HepG2 (cell line): ENCODE measurements at regions not wholly inside any gene's neighbourhood (a gene's known extent, or its start where the extent isn't known, plus 50 kb on each side); places are given as distances from the start of the nearest gene placed in this dataset.

ENCODE experiments used
- ATAC-seq: fragments of 200-7000 bp; cut with Tn5 transposase; 3 replicates; pipeline ENCODE4 v1.9.1; 2020; ENCODE audit warnings: mild to moderate bottlenecking, moderate library complexity
- BruUV-seq: library from RNA; stranded (reverse); fragments of 400-500 nt; replicated peaks from 2 replicates; lab custom pipeline; 2021; lab: Mats Ljungman, UMichigan
- CTCF ChIA-PET: fragments of 300-600 bp; formaldehyde crosslinking; extraction: SDS; loops from one replicate; lab custom pipeline; 2021; ENCODE audit warnings: low total read pairs, inconsistent platforms, low intra/inter-chr PET ratio; lab: Yijun Ruan, JAX
- POLR2A ChIA-PET: fragments of 350-600 bp; sonication (Branson Sonifier 250); formaldehyde crosslinking; loops from one replicate; lab custom pipeline; 2020; ENCODE audit warnings: antibody characterized with exemption, inconsistent platforms; lab: Yijun Ruan, JAX
- DNase-seq: peaks from one replicate; pipeline ENCODE4 v3.0.0-alpha.2; 2015; ENCODE audit warnings: low spot score
- FAIRE-seq: peaks from 3 replicates; lab custom pipeline; 2011; peaks lifted over from hg19 to GRCh38; lab: Jason Lieb, UNC
- H2AFZ ChIP-seq: one replicate; pipeline ENCODE4 v1.6.1; 2011; ENCODE audit warnings: low read length, inconsistent platforms
- H3K27ac ChIP-seq: fragments of 300-600 bp; 3 replicates; pipeline ENCODE4 v1.8.0; 2011; ENCODE audit warnings: mixed run types, mild to moderate bottlenecking, mixed read lengths, low read length, inconsistent platforms; ENCODE audit not compliant: insufficient read depth; ENCODE audit errors: extremely low read length
- H3K27me3 ChIP-seq, 2 experiments: fragments of 200-600 bp in 1 of 2; 2 replicates in 1 of 2; 3 replicates in 1 of 2; pipeline versions ENCODE4 v1.6.0 to v1.8.0; 2011; ENCODE audit warnings: low read length in 2 of 2, mild to moderate bottlenecking in 2 of 2, moderate library complexity in 2 of 2, inconsistent platforms in 1 of 2; ENCODE audit not compliant: insufficient read depth in 2 of 2, control insufficient read depth in 1 of 2
- H3K36me3 ChIP-seq, 2 experiments: fragments of 200-600 bp in 1 of 2; replicated peaks in 1 of 2; 2 replicates in 1 of 2; 3 replicates in 1 of 2; pipeline versions ENCODE4 v1.5.1 to v1.8.0; 2011; ENCODE audit warnings: low read length in 2 of 2, inconsistent platforms in 1 of 2; ENCODE audit not compliant: insufficient read depth in 2 of 2, control insufficient read depth in 1 of 2
- H3K4me1 ChIP-seq: 2 replicates; pipeline ENCODE4 v1.5.1; 2012; ENCODE audit warnings: low read length, inconsistent platforms; ENCODE audit not compliant: insufficient read depth
- H3K4me2 ChIP-seq: 2 replicates; pipeline ENCODE4 v1.6.0; 2011; ENCODE audit warnings: low read depth, low read length, inconsistent platforms
- H3K4me3 ChIP-seq, 3 experiments: fragments of 200-600 bp in 1 of 3; sonication (generic), shearing (Covaris generic) in 1 of 3; replicated peaks in 1 of 3; 2 replicates each; pipeline ENCODE4 v1.5.1; 2011 to 2016; ENCODE audit warnings: low read length in 3 of 3, inconsistent platforms in 2 of 3, low read depth in 2 of 3, mild to moderate bottlenecking in 2 of 3, control low read depth in 1 of 3, mixed read lengths in 1 of 3; ENCODE audit not compliant: insufficient read depth in 1 of 3
- H3K79me2 ChIP-seq: one replicate; pipeline ENCODE4 v1.6.1; 2011; ENCODE audit warnings: low read length, inconsistent platforms; ENCODE audit not compliant: insufficient read depth
- H3K9ac ChIP-seq: 2 replicates; pipeline ENCODE4 v1.6.0; 2011; ENCODE audit warnings: mild to moderate bottlenecking, low read depth, low read length, inconsistent platforms; ENCODE audit not compliant: insufficient read depth
- H3K9me3 ChIP-seq: 2 replicates; pipeline ENCODE4 v1.5.1; 2012; ENCODE audit warnings: mild to moderate bottlenecking, low read length
- H4K20me1 ChIP-seq: 2 replicates; pipeline ENCODE4 v1.6.0; 2011; ENCODE audit warnings: inconsistent platforms, mild to moderate bottlenecking, low read length, moderate library complexity; ENCODE audit not compliant: insufficient read depth
- ASH2L ChIP-seq: fragments of 300-600, 200-600 bp; sonication (generic); IDR thresholded peaks from 2 replicates; pipeline ENCODE4 v1.7.0; 2017; ENCODE audit warnings: low read depth, mild to moderate bottlenecking, moderate library complexity, mixed read lengths, low read length; ENCODE audit not compliant: insufficient read length
- CBX2 ChIP-seq, 2 experiments: fragments of 200-600 bp in 1 of 2; sonication (generic); formaldehyde crosslinking in 1 of 2; IDR thresholded peaks; 2 replicates each; pipeline versions ENCODE4 v1.7.0 to v1.8.1; 2018 to 2022; ENCODE audit warnings: low read depth in 2 of 2, low read length in 1 of 2, mild to moderate bottlenecking in 1 of 2, missing genetic modification reagents in 1 of 2
- ELF1 ChIP-seq: sonication (generic); formaldehyde crosslinking; IDR thresholded peaks from 2 replicates; pipeline ENCODE4 v1.4.0; 2020; ENCODE audit warnings: missing genetic modification reagents
- FOXA1 ChIP-seq, 2 experiments: fragments of 450-650 bp in 1 of 2; sonication (generic) in 1 of 2; formaldehyde crosslinking in 1 of 2; IDR thresholded peaks; 2 replicates each; pipeline versions ENCODE4 v1.4.0 to v1.6.1; 2016 to 2020; ENCODE audit warnings: missing genetic modification reagents in 1 of 2
- HNRNPL ChIP-seq: fragments of 200-400 bp; formaldehyde crosslinking; IDR thresholded peaks from 2 replicates; pipeline ENCODE4 v1.6.1; 2017; ENCODE audit warnings: mild to moderate bottlenecking, low read depth, low read length
- JUNB ChIP-seq: sonication (generic); formaldehyde crosslinking; IDR thresholded peaks from 2 replicates; pipeline ENCODE4 v1.8.0; 2022; ENCODE audit warnings: missing genetic modification reagents, mild to moderate bottlenecking, borderline replicate concordance
- PHF21A ChIP-seq: sonication (generic); formaldehyde crosslinking; IDR thresholded peaks from 2 replicates; pipeline ENCODE4 v1.5.0; 2020; ENCODE audit warnings: mild to moderate bottlenecking, missing genetic modification reagents
- PITX1 ChIP-seq: sonication (generic); formaldehyde crosslinking; IDR thresholded peaks from 2 replicates; pipeline ENCODE4 v1.5.1; 2020; ENCODE audit warnings: mild to moderate bottlenecking, missing genetic modification reagents
- PRMT3 ChIP-seq: sonication (generic); formaldehyde crosslinking; IDR thresholded peaks from 2 replicates; pipeline ENCODE4 v1.8.1; 2022; ENCODE audit warnings: low read depth, mild to moderate bottlenecking, moderate library complexity, missing genetic modification reagents, borderline replicate concordance
- SNAPC2 ChIP-seq: sonication (generic); formaldehyde crosslinking; IDR thresholded peaks from 2 replicates; pipeline ENCODE4 v1.8.1; 2022; ENCODE audit warnings: mild to moderate bottlenecking, missing genetic modification reagents
- ZFP36 ChIP-seq: fragments of 150-350 bp; IDR thresholded peaks from 2 replicates; pipeline ENCODE4 v1.6.1; 2018; ENCODE audit warnings: borderline replicate concordance, low read length, low read depth; ENCODE audit not compliant: partially characterized antibody
- ZNF136 ChIP-seq: sonication (generic); formaldehyde crosslinking; IDR thresholded peaks from 2 replicates; pipeline ENCODE4 v1.8.1; 2022; ENCODE audit warnings: low read depth, mild to moderate bottlenecking, moderate library complexity, missing genetic modification reagents
- ZNF382 ChIP-seq: sonication (generic); formaldehyde crosslinking; IDR thresholded peaks from 2 replicates; pipeline ENCODE4 v1.5.0; 2020; ENCODE audit warnings: missing genetic modification reagents, mild to moderate bottlenecking, borderline replicate concordance
- ZNF484 ChIP-seq: sonication (generic); formaldehyde crosslinking; IDR thresholded peaks from 2 replicates; pipeline ENCODE4 v1.5.1; 2020; ENCODE audit warnings: mild to moderate bottlenecking, low read depth, missing genetic modification reagents, borderline replicate concordance
- ZNF792 ChIP-seq: IDR thresholded peaks from 2 replicates; pipeline ENCODE4 v1.6.1; 2016
- WGBS: methylation state at CpG from one replicate; pipeline ENCODE4 v1.1.6; 2017; ENCODE audit warnings: low lambda C conversion rate; 5-methylcytosine and 5-hydroxymethylcytosine counted together
- in situ Hi-C: cut with HindIII; loops from 2 replicates; pipeline ENCODE4 v1.10.0; 2017; ENCODE audit warnings: low pct_unique_long_range_greater_than_20kb; ENCODE audit not compliant: extremely low pct_ligation_motif_present
- intact Hi-C: fragments of 100-400 bp; cut with micrococcal nuclease; formaldehyde crosslinking; loops from one replicate; pipeline ENCODE4 v1.10.0; 2022; ENCODE audit not compliant: unreplicated experiment
- TF ChIP-seq, protein P1 (sequence below): sonication (generic); formaldehyde crosslinking; IDR thresholded peaks from 2 replicates; pipeline ENCODE4 v1.8.0; 2023; ENCODE audit warnings: mild to moderate bottlenecking, missing genetic modification reagents
- TF ChIP-seq, protein P2 (sequence below): sonication (generic); formaldehyde crosslinking; IDR thresholded peaks from 2 replicates; pipeline ENCODE4 v1.5.1; 2020; ENCODE audit warnings: mild to moderate bottlenecking, missing genetic modification reagents, borderline replicate concordance
- TF ChIP-seq, protein P3 (sequence below): IDR thresholded peaks from 2 replicates; pipeline ENCODE4 v1.6.1; 2012; ENCODE audit warnings: inconsistent platforms
- TF ChIP-seq, protein P4 (sequence below): sonication (generic); formaldehyde crosslinking; IDR thresholded peaks from 2 replicates; pipeline ENCODE4 v1.9.0; 2022; ENCODE audit warnings: missing genetic modification reagents, mild to moderate bottlenecking, borderline replicate concordance

DNA sequence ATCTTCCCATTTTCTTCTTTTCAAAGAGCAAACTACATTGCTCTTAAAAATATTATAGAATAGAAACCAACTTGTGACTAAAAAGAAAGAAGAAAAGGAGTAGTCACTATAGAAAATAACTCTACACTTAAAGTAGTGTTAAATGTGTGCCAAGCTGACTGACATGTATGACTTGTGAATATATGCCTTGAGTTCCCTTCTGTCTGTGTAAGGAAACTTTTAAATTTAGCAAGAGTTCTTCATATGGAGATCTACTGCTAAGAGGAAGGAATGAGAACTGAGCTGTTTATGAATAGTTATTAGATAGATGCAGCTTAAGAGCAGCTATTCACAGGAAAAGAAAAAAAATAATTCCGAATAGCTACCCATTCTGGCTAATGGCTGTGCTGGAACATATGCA, 1221.7 kb upstream of the ZEB2 start (continued):
- TF ChIP-seq ZNF382 (CRISPR knock-in tag), result no peak
- no peak for TF ChIP-seq ZNF792 (CRISPR knock-in tag)
- TF ChIP-seq, protein P1, sequence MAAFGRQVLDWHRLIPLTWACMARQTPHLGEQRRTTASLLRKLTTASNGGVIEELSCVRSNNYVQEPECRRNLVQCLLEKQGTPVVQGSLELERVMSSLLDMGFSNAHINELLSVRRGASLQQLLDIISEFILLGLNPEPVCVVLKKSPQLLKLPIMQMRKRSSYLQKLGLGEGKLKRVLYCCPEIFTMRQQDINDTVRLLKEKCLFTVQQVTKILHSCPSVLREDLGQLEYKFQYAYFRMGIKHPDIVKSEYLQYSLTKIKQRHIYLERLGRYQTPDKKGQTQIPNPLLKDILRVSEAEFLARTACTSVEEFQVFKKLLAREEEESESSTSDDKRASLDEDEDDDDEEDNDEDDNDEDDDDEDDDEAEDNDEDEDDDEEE (CRISPR knock-in tag), result no peak
- TF ChIP-seq SNAPC2 (CRISPR knock-in tag), result no peak
- no peak for TF ChIP-seq ZNF136 (CRISPR knock-in tag)
- no peak for TF ChIP-seq ZNF484 (CRISPR knock-in tag)
- no peak for TF ChIP-seq ASH2L
- TF ChIP-seq ZFP36, result no peak
- TF ChIP-seq CBX2 (IDR thresholded peaks at IDR 0.05; ENCODE audit: low read depth, low read length), result no peak
- no peak for TF ChIP-seq CBX2 (CRISPR knock-in tag; IDR thresholded peaks at IDR 0.05; ENCODE audit: low read depth)

DNA sequence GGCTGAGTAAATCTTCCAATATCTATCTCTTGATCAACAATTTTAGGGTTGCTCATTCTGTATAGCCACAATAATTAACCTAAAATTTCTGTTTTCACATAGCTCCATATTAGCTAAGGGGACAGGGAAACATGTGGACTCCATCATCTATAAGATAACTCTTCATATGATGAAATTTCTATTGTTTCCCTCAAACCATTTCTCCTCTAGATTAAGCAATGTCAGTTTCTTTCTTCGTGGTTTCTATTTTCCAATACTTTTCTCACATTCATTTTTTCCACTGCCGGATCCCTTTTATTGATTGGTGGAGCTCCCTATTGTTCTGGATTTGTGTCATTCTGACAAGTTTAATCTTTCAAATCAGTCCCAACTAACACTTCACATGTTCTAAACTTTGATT, 1221.3 kb upstream of the ZEB2 start:
- in situ Hi-C loops, result no loop called here
- ATAC-seq (no peak), DNase-seq (no peak), FAIRE-seq (no peak)
- Histone ChIP-seq H4K20me1 (no peaks in the 10 kb centered on the region), H3K27ac (no peak overlapping the region), H3K79me2 (no peaks in the 10 kb centered on the region), H3K9me3 (no peaks in the 10 kb centered on the region), H3K9ac (no peak overlapping the region), H2AFZ (no peak overlapping the region), H3K4me3 (no peak overlapping the region), H3K4me2 (no peak overlapping the region), H3K4me1 (no peaks in the 10 kb centered on the region), H3K27me3 (no peaks in the 10 kb centered on the region), H3K36me3 (no peaks in the 10 kb centered on the region)
- CTCF ChIA-PET, result no interaction called here
- intact Hi-C loops, result no loop called here
- 61% methylated on average over 2 of the region's 2 CpGs for WGBS
- POLR2A ChIA-PET, result no interaction called here
- BruUV-seq, result no TSS peak
- TF ChIP-seq PHF21A (no peak), ELF1 (no peak), PRMT3 (CRISPR knock-in tag) (no peak), JUNB (CRISPR knock-in tag) (no peak), FOXA1 (IDR thresholded peaks at IDR 0.05) (no peak), FOXA1 (CRISPR knock-in tag; IDR thresholded peaks at IDR 0.05) (no peak), PITX1 (CRISPR knock-in tag) (no peak), HNRNPL (no peak)
- TF ChIP-seq, protein P2, sequence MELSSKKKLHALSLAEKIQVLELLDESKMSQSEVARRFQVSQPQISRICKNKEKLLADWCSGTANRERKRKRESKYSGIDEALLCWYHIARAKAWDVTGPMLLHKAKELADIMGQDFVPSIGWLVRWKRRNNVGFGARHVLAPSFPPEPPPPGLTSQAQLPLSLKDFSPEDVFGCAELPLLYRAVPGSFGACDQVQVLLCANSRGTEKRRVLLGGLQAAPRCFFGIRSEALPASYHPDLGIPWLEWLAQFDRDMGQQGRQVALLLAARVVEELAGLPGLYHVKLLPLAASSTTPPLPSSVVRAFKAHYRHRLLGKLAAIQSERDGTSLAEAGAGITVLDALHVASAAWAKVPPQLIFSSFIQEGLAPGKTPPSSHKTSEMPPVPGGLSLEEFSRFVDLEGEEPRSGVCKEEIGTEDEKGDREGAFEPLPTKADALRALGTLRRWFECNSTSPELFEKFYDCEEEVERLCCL (CRISPR knock-in tag), result no peak
- TF ChIP-seq, protein P3, sequence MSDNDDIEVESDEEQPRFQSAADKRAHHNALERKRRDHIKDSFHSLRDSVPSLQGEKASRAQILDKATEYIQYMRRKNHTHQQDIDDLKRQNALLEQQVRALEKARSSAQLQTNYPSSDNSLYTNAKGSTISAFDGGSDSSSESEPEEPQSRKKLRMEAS, result no peak
- TF ChIP-seq, protein P4, sequence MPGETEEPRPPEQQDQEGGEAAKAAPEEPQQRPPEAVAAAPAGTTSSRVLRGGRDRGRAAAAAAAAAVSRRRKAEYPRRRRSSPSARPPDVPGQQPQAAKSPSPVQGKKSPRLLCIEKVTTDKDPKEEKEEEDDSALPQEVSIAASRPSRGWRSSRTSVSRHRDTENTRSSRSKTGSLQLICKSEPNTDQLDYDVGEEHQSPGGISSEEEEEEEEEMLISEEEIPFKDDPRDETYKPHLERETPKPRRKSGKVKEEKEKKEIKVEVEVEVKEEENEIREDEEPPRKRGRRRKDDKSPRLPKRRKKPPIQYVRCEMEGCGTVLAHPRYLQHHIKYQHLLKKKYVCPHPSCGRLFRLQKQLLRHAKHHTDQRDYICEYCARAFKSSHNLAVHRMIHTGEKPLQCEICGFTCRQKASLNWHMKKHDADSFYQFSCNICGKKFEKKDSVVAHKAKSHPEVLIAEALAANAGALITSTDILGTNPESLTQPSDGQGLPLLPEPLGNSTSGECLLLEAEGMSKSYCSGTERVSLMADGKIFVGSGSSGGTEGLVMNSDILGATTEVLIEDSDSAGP (CRISPR knock-in tag), result no peak
